Thyroid gland (tissue), 4 donors: ENCODE measurements at regions not wholly inside any gene's neighbourhood (a gene's known extent, or its start where the extent isn't known, plus 50 kb on each side); places are given as distances from the start of the nearest gene placed in this dataset.

Source experiments
- DNase-seq, 2 donors: peaks; one replicate each; pipeline ENCODE4 v3.0.0-alpha.2; 2019
- H3K27ac ChIP-seq, 3 donors: fragments of 200-600 bp; sonication (generic); 1 replicate in 2 of 3; 2 replicates in 1 of 3; pipeline ENCODE4 v1.5.1; 2016 to 2019; ENCODE audit warnings: mild to moderate bottlenecking in 1 of 3, moderate library complexity in 1 of 3
- H3K27me3 ChIP-seq: fragments of 200-600 bp; sonication (generic); one replicate; pipeline ENCODE4 v1.5.1; 2019
- H3K36me3 ChIP-seq, 2 donors: fragments of 200-600 bp; sonication (generic); one replicate each; pipeline ENCODE4 v1.5.1; 2016 to 2019
- H3K4me1 ChIP-seq, 2 donors: fragments of 200-600 bp; sonication (generic); one replicate each; pipeline ENCODE4 v1.5.1; 2017 to 2019
- H3K4me3 ChIP-seq, 3 donors: fragments of 200-600 bp; sonication (generic); replicated peaks in 1 of 3; 1 replicate in 2 of 3; 2 replicates in 1 of 3; pipeline ENCODE4 v1.5.1; 2016; ENCODE audit warnings: mild to moderate bottlenecking in 1 of 3
- H3K9me3 ChIP-seq: fragments of 200-600 bp; sonication (generic); one replicate; pipeline ENCODE4 v1.5.1; 2017
- CTCF ChIP-seq, 6 experiments: fragments of 200-600 bp in 3 of 6; fragments of 450-650 bp in 3 of 6; sonication (generic) in 3 of 6; IDR thresholded peaks; one replicate each; pipeline ENCODE4 v1.5.1; 2016 to 2019; ENCODE audit warnings: antibody characterized with exemption in 6 of 6, mild to moderate bottlenecking in 2 of 6, inconsistent platforms in 1 of 6, moderate library complexity in 1 of 6
- POLR2A ChIP-seq, 2 donors: fragments of 450-650 bp; IDR thresholded peaks; one replicate each; pipeline ENCODE4 v1.6.1; 2017; ENCODE audit warnings: antibody characterized with exemption in 2 of 2, mild to moderate bottlenecking in 2 of 2, moderate library complexity in 1 of 2
- WGBS, 2 donors: methylation state at CpG; one replicate each; pipeline ENCODE4 v1.1.5; 2017; 5-methylcytosine and 5-hydroxymethylcytosine counted together
- intact Hi-C: fragments of 100-400 bp; cut with DNase I; formaldehyde crosslinking; loops from one replicate; pipeline ENCODE4 v1.15.1; 2023

- H3K9me3 ChIP-seq = no peaks in the 10 kb centered on the region
- no peak overlapping the region for H3K4me3 ChIP-seq
- H3K27ac ChIP-seq = no peak overlapping the region
- H3K4me1 ChIP-seq = no peaks in the 10 kb centered on the region
- no peak for DNase-seq
- intact Hi-C loops = no loop called here
- TF ChIP-seq POLR2A (IDR thresholded peaks at IDR 0.05) (no peak), CTCF (IDR thresholded peaks at IDR 0.05) (no peak)
- 65 to 81% methylated on average over 10 of the region's 10 CpGs for WGBS, 2 donors
- H3K27me3 ChIP-seq = no peaks in the 10 kb centered on the region
- no peaks in the 10 kb centered on the region for H3K36me3 ChIP-seq
Measured at GRCh38 chr10:85377029-85377806, 989.4 kb downstream of the GRID1 start.

- H3K36me3 ChIP-seq = no peaks in the 10 kb centered on the region
- no peak overlapping the region for H3K27ac ChIP-seq
- no peak for DNase-seq
- no peak overlapping the region for H3K4me3 ChIP-seq
- intact Hi-C loops = no loop called here
- no peak for TF ChIP-seq POLR2A (IDR thresholded peaks at IDR 0.05)
- no peaks in the 10 kb centered on the region for H3K9me3 ChIP-seq
- H3K27me3 ChIP-seq = no peaks in the 10 kb centered on the region
- WGBS, 2 donors = 95% methylated on average over 3 of the region's 3 CpGs
- H3K4me1 ChIP-seq = no peaks in the 10 kb centered on the region
Measured at GRCh38 chr10:85379338-85379737, 987.3 kb downstream of the GRID1 start.

- Histone ChIP-seq H3K4me1 (no peaks in the 10 kb centered on the region), H3K36me3 (no peaks in the 10 kb centered on the region), H3K9me3 (no peaks in the 10 kb centered on the region), H3K27me3 (no peaks in the 10 kb centered on the region), H3K27ac (no peak overlapping the region), H3K4me3 (no peak overlapping the region)
- WGBS, 2 donors = 44 to 47% methylated on average over 1 of the region's 1 CpG
- no peak for TF ChIP-seq CTCF (IDR thresholded peaks at IDR 0.05)
- no peak for TF ChIP-seq POLR2A (IDR thresholded peaks at IDR 0.05)
- intact Hi-C loops = no loop called here
- DNase-seq = no peak
Measured at GRCh38 chr10:85400981-85401695, 965.5 kb downstream of the GRID1 start.

- DNase-seq = no peak
- Histone ChIP-seq H3K27me3 (no peaks in the 10 kb centered on the region), H3K4me1 (no peaks in the 10 kb centered on the region), H3K4me3 (no peak overlapping the region), H3K9me3 (no peaks in the 10 kb centered on the region), H3K36me3 (no peaks in the 10 kb centered on the region), H3K27ac (no peak overlapping the region)
- intact Hi-C loops = no loop called here
- WGBS, 2 donors = 89 to 92% methylated on average over 1 of the region's 1 CpG
- TF ChIP-seq POLR2A (IDR thresholded peaks at IDR 0.05) = no peak
- TF ChIP-seq CTCF (IDR thresholded peaks at IDR 0.05) = no peak
Measured at GRCh38 chr10:85402541-85402940, 964.1 kb downstream of the GRID1 start.

DNA sequence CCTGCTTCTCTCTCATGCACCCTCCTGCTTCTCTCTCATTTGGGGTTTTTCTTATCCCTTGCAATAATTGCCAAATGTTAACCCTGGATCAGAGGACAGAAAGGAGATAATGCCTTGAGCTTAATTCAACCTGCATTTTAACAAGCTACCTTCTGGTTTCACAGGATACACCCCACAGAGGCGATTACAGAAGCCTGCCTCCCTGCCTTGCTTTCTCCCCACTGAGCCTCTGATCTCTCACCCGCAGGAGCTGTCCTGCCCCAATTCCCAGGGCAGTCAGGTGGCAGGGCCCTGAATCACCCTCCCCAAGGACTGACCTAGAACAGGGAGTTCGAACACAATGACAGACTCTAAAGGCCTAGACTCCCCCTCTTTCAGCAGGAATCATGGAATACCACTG lies 959.5 kb downstream of the GRID1 start:
- Histone ChIP-seq H3K27ac (no peak overlapping the region), H3K36me3 (no peaks in the 10 kb centered on the region), H3K4me3 (no peak overlapping the region), H3K4me1 (no peaks in the 10 kb centered on the region), H3K9me3 (no peaks in the 10 kb centered on the region), H3K27me3 (no peaks in the 10 kb centered on the region)
- no peak for DNase-seq
- intact Hi-C loops = no loop called here
- 63 to 74% methylated on average over 3 of the region's 3 CpGs for WGBS, 2 donors
- TF ChIP-seq POLR2A (IDR thresholded peaks at IDR 0.05) (no peak), CTCF (IDR thresholded peaks at IDR 0.05) (no peak)
